ENCODE measurements at regions not wholly inside any gene's neighbourhood (a gene's known extent, or its start where the extent isn't known, plus 50 kb on each side); places are given as distances from the start of the nearest gene placed in this dataset.
A peak's percentile ranks its signal among the peaks of the same experiment; 100 is the strongest.

GRCh38 chr2:188819792-188820191 lies 154.4 kb upstream of the COL3A1 start:
- Histone ChIP-seq H3F3A (replicated peaks; ENCODE audit: low read depth) (no peaks in the 10 kb centered on the region), H4K20me1 (replicated peaks; ENCODE audit: insufficient read depth) (no peaks in the 10 kb centered on the region), H3K4me2 (no peak overlapping the region), H3K4me1 (ENCODE audit: insufficient read depth) (no peaks in the 10 kb centered on the region), H2AFZ (0 out of 2 replicates have a peak overlapping the region, but pooled peaks have one; percentile 9), H3K4me3 (no peak overlapping the region), H3K79me2 (replicated peaks; ENCODE audit: insufficient read depth) (no peaks in the 10 kb centered on the region), H3K27me3 (ENCODE audit: insufficient read depth) (no peaks in the 10 kb centered on the region), H3K36me3 (ENCODE audit: insufficient read depth) (no peaks in the 10 kb centered on the region), H3K27ac (ENCODE audit: low read depth) (no peak overlapping the region), H3K9me2 (ENCODE audit: insufficient read depth) (no peaks in the 10 kb centered on the region)
- Mint-ChIP-seq H3K36me3 (ENCODE audit: low read depth) (no peaks in the 10 kb centered on the region), H3K27me3 (ENCODE audit: insufficient read depth, low read depth, poor library complexity) (no peaks in the 10 kb centered on the region), H3K4me3 (no peak overlapping the region), H3K4me1 (no peaks in the 10 kb centered on the region), H3K9me3 (no peaks in the 10 kb centered on the region), H3K27ac (0 out of 2 replicates have a peak overlapping the region, but pooled peaks have one; percentile 26)
- ATAC-seq (no peak), DNase-seq (ENCODE audit: low spot score) (no peak)
- TF ChIP-seq ETS1 (IDR thresholded peaks at IDR 0.05) = no peak
- no peak for TF ChIP-seq NANOG (IDR thresholded peaks at IDR 0.05; ENCODE audit: borderline replicate concordance)
- no peak for TF ChIP-seq ZNF462 (CRISPR knock-in tag; IDR thresholded peaks at IDR 0.05)
- no peak for TF ChIP-seq STAT1 (IDR thresholded peaks at IDR 0.05; ENCODE audit: unreplicated experiment)
- TF ChIP-seq ZNF114 (CRISPR knock-in tag; IDR thresholded peaks at IDR 0.05) = no peak
- no peak for TF ChIP-seq REST (IDR thresholded peaks at IDR 0.05; ENCODE audit: unreplicated experiment)
- no peak for TF ChIP-seq POLR2AphosphoS5 (IDR thresholded peaks at IDR 0.05; ENCODE audit: low read depth)
- no peak for TF ChIP-seq EZH2phosphoT487 (IDR thresholded peaks at IDR 0.05; ENCODE audit: unreplicated experiment)
- TF ChIP-seq CTCF (conservative IDR thresholded peaks at IDR 0.05; ENCODE audit: low read depth in 2 of 2) = no peak
- TF ChIP-seq EZH2 (IDR thresholded peaks at IDR 0.05; ENCODE audit: low read depth, unreplicated experiment) = no peak
- TF ChIP-seq JUNB (IDR thresholded peaks at IDR 0.05; ENCODE audit: unreplicated experiment) = no peak
- no peak for TF ChIP-seq CREB1 (CRISPR knock-in tag; IDR thresholded peaks at IDR 0.05; ENCODE audit: low read depth)
- TF ChIP-seq ZNF331 (CRISPR knock-in tag; IDR thresholded peaks at IDR 0.05; ENCODE audit: low read depth) = no peak
